T-helper 1 cell (primary cell): ENCODE measurements at regions not wholly inside any gene's neighbourhood (a gene's known extent, or its start where the extent isn't known, plus 50 kb on each side); places are given as distances from the start of the nearest gene placed in this dataset.
"Not testable (repeated sequence)": the region's sequence is repeated elsewhere in the genome, so short reads cannot be mapped to it uniquely, and the experiment has no call there.

Source experiments
- DNase-seq, 5 donors: peaks; one replicate each; pipeline ENCODE4 v3.0.0-alpha.2; 2012 to 2020

- DNase-seq, result no peak
These were observed 264.3 kb upstream of the ARHGEF26 start for GRCh38 chr3:153856932-153857331.

GRCh38 chr3:153864793-153865192 is 256.4 kb upstream of the ARHGEF26 start:
- no peak for DNase-seq

DNA sequence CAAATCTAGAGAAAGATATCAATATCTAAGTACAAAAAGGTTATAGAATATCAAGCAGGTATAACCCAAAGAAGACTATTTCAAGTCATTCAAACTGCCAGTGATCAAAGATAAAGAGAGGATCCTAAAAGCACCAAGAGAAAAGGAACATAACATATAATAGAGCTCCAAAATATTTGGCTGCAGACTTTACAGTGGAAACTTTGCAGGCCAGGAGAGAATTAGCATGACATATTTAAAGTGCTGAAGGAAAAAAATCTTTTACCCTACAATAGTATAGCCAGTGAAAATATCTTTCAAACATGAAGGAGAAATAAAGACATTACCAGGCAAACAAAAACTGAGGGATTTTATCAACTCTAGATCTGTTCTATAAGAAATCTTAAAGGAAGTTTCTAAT is 254.3 kb upstream of the ARHGEF26 start:
- DNase-seq, result no peak

DNA sequence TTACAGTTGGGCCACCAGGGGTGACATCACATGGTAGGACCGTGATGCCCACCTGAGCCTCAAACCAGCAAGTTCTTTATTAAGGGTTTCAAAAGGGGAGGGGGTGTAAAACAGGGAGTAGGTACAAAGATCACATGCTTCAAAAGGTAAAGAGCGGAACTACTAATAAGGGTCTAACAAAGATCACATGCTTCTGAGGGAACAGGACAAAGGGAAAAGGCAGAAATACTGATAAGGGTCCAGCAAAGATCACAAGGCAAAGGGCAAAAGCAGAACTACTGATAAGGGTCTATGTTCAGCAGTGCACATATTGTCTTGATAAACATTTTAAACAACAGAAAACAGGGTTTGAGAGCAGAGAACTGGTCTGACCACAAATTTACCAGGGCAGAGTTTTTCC is 246.8 kb upstream of the ARHGEF26 start:
- DNase-seq, result not testable (repeated sequence)

DNA sequence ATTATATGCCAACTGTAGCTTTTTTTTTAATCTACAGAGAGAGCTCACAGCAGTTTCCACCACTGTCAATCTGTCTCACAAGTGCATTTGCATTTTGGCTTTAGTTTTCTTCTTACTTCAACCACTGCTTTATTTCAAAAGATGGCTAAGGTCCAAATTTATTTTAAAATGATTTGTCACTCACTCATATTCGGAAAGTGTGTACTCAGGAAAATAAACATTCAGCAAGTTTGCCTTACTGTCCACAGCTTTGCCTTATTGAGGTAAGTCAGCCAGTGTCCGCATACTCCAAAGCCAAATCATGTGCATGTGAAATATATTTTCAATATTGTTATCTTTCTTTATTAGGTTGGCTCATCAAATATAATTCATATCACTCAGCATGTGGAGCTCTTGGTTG is 240.7 kb upstream of the ARHGEF26 start:
- no peak for DNase-seq

- no peak for DNase-seq
These were observed 240.0 kb upstream of the ARHGEF26 start for GRCh38 chr3:153881201-153881600.

DNA sequence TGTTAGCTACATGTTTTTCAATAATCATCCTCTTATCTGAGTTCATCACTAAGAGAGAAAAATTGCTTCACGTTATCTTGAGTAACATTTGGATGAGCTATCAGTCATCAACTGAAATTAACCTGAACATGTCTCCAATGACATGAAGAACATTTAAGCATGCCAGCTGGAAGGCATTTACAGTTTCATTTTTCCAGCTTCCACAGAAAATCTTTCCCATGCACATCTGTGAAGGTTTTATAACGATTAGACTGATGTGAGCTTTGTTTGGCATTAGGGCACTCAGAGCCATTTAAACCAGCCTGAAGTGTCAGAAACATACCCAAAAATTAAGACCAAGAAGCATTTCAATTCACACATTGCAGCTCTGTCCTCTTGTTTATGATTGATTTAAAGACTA is 235.8 kb upstream of the ARHGEF26 start:
- DNase-seq, result no peak

DNA sequence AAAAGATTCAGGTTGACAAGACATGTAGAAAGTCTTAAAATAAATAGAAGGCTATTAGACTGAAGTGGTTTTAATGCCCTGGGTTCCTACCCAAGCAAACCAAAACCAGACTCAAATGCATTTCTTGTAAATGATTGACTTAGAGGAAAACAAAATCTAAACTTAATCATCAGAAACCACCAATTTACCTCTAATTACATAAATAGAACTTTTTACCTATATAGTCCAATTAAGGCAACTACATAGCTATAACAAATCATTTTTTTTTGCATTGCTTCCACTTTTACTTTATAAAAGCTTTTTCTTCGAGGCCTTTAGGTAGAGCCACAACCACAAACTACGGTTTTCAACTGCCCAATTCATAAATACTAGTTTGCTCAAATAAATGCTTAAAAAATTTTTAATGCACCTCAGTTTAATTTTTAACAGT is 231.3 kb upstream of the ARHGEF26 start:
- no peak for DNase-seq

GRCh38 chr3:153892126-153892525 is 229.1 kb upstream of the ARHGEF26 start:
- no peak for DNase-seq

- no peak for DNase-seq
These were observed 226.3 kb upstream of the ARHGEF26 start for GRCh38 chr3:153894857-153895256.

GRCh38 chr3:153896197-153896596 is 225.0 kb upstream of the ARHGEF26 start:
- DNase-seq, result no peak

DNA sequence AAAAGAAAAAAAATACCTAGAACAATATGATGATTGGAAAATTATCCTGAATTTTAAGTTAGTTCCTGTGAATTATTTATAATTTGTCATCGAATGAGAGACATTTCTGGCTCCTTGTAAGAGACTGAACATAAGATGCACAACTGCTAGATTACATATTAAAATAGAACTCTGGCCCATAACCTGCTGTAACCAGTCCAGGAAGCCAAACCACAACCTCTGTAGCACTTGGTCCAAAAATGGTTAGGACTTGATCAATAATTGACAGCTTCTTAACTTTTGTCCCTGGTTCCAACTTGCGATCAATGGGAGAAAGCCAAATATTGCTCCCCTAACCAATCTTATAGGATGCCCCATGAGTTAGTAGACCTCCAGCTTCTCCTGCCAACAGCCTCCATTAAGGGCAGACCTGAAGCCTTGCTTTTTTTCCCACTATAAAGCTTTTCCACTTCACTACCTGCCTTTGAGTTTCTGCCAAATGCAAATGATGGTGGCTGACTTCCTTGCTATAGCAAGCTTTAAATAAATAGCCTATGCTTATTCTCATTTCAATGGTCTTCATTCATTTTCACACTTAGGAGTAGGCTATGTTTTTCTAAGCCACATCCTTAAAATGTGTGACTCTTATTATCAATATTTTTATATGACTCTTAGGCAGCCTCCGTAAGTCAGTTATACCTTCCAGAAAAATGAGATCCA is 224.0 kb upstream of the ARHGEF26 start:
- no peak for DNase-seq

- DNase-seq, result no peak
These were observed 223.3 kb upstream of the ARHGEF26 start for GRCh38 chr3:153897842-153898241.

GRCh38 chr3:153901152-153901551 is 220.0 kb upstream of the ARHGEF26 start:
- no peak for DNase-seq

DNA sequence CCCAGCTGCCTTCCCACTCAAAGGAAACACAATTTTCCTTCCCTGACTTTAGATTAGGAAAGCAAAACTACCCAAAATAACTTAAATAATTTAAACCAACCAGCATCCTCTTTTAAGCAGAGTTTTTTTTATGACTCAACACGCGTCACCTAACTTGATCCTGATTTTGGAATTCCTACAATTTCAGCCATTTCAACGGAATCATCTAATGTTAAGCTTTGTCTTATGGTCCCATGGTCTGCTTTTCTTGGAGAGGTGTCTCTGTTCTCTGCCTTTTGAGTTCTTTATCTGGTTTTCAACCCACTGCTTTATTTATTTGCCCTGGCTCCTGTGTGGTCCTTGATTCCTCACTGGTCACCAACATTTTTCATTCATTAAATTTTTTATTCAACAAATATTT is 219.2 kb upstream of the ARHGEF26 start:
- DNase-seq, result no peak

DNA sequence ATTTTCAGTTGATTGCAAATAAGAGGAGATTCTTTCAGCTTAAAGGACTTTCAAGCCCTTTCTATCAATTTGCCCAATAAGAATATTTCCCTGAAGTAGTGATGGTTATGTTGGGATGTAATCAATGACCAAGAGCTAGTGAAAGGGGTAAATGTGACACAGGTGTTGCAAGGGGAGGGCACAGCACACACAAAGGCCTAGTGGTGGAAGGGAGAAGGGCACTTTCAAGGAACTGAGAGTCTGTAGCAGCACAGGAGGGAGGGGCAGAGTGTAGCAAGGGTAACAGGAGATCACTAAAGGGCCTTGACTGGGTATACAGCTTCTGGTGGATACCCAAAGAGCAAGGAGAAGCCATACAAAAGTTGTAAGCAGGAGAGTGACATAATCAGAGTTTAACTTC is 217.8 kb upstream of the ARHGEF26 start:
- DNase-seq, result no peak

DNA sequence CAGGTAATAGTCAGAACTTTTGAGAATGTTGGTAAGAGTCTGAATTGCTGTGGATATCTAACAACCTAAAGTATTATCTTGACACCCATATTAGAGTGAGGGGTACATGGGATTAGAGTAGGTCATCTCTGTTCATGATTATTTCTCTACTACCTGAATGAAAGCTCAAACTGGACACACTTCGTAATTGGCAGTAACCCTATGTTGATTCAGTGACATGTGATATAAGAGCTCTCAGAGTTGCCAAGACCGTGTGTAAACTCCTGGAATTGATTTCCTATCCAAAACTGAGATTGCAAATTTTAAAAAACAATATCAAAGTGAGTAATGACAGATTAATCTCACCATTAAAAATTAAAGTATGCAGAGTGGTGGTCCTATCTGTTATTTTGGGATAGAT is 214.8 kb upstream of the ARHGEF26 start:
- DNase-seq, result no peak

- DNase-seq, result no peak
These were observed 210.8 kb upstream of the ARHGEF26 start for GRCh38 chr3:153910387-153910786.

- no peak for DNase-seq
These were observed 210.1 kb upstream of the ARHGEF26 start for GRCh38 chr3:153911116-153911515.

GRCh38 chr3:153919773-153920172 is 201.4 kb upstream of the ARHGEF26 start:
- DNase-seq, result no peak

DNA sequence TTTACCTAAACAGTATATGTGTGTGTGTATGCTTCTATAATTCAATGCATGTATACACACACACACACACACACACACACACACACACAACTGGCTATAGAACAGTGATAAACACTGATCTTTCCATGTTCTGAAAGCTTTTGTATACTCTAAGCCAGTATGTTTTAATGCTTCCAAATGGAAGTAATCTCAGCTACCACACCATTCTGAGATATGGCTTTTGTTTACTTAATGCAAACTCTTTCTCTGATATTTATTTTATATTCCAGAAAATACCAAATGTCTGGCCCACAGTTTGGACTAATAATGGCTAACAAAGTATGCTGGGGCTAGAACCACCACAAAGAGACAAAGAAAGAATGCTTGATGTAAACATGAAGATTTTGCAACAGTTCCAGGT is 199.4 kb upstream of the ARHGEF26 start:
- no peak for DNase-seq

DNA sequence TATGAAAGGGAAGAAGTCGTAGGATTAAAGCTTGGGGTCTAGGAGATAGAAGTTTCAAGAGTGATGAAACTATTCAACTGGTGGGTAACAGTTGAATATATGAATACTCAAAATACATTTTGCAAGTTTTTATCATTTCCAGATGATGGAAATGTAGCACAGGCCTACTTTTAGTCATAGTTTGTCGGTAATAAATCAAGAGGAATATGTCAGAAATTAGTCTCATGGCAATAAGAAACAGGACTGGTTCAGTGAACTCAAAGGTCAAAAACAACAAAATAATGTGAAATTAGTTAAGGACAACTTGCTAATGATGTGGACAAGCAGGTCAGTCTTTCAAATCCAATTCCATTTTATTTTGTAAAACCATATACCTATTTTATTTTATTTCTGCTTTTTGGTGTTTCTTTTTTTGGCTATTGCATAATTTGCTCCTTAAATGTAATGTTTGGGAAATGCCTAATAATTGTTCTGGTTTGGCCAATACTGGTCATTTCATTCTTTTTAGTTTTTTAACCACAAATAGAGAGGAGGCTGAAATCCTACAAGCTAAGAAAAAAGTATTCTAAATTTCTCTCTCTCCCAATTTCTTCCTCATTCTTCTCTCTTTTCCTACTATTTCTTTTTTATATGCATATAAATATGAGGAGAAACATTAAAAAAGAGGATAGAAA is 195.2 kb upstream of the ARHGEF26 start:
- DNase-seq, result no peak

GRCh38 chr3:153927107-153927506 is 194.1 kb upstream of the ARHGEF26 start:
- no peak for DNase-seq

DNA sequence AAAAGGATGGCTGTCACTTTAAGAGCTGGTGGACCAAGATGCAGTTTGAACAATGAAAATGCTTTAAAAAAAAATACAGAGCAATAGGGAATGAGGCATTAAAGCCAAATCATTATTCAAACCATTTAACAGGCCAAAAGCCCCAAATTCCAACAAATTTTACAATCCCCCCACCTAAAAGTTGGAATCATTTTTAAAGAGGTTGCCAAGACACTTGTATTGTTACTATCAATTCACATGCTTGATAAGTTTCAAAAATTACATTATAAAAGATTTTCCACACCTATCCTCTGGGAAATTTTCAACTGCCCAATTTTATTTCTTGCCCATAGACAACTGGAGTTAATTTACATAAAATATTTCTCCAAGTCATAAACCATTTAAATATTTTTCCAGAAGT is 192.3 kb upstream of the ARHGEF26 start:
- DNase-seq, result no peak

DNA sequence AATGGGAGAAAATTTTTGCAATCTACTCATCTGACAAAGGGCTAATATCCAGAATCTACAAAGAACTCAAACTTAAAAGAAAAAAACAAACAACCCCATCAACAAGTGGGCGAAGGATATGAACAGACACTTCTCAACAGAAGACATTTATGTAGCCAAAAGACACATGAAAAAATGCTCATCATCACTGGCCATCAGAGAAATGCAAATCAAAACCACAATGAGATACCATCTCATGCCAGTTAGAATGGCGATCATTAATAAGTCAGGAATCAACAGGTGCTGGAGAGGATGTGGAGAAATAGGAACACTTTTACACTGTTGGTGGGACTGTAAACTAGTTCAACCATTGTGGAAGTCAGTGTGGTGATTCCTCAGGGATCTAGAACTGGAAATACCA is 187.7 kb upstream of the ARHGEF26 start:
- DNase-seq, result not testable (repeated sequence)
